GM19452 (cell line): ENCODE measurements at regions not wholly inside any gene's neighbourhood (a gene's known extent, or its start where the extent isn't known, plus 50 kb on each side); places are given as distances from the start of the nearest gene placed in this dataset.

Experiments used
- ATAC-seq: cut with Tn5 transposase; IDR thresholded peaks from one replicate; pipeline ENCODE4 v1.9.1; 2021; ENCODE audit not compliant: unreplicated experiment

DNA sequence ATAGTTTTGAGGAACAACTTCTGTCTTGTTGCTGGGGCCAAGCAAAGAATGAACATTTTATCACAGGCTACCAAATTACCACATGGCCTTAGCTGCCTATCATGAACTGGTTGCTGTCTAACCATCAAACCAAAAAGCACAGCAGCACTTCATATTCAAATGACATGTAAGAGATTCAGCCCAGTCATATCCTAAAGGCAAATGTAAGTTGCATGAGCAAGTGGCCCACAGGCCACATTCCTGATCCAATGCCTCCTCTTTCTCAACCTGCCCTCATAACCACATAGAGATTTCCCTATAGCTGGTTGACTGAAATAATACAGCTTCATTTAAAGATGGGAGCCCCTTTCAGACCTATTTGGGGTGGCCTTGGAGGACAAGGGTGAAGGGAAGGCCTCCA, 572.3 kb downstream of the IRS1 start:
- no peak for ATAC-seq

GRCh38 chr2:226223704-226224103, 575.9 kb downstream of the IRS1 start:
- no peak for ATAC-seq

DNA sequence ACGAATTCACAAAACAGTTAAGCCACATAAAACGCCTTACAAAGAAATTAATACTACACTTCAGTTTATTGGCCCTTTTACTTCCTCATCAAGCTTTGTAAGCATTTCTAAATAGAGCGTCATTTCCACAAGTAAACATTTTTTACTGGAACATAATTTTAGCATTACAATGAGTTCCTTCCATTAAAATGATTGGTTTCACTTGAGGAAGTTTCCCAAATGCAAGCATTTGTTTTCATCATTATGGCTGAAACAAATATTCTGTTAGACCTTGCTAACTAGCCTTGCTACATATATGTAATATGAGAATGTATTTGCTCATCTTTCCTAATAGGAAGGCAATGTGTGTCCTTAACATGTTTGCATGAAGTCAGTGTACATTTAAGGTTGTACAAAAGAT, 579.1 kb downstream of the IRS1 start:
- no peak for ATAC-seq

GRCh38 chr2:226217191-226217590, 582.4 kb downstream of the IRS1 start:
- no peak for ATAC-seq

DNA sequence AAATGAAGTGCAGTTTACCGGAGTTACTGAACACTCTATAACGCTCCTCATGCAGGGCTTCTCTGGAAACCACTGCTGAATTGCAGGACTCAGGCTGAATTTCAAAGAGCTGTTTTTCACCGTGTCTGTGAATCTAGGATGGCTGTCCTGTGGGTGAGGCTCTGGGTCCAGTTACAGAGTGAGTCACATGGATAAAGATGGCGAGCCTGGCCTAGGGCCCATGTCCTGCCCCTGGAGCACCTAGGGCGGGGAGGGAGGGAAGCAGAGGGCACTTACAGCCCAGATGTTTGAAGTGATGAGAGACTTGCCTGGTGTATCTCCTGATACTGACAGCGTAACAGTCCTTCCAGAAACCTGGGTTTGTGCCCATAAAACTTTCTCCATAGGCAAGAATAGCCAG, 583.0 kb downstream of the IRS1 start:
- no peak for ATAC-seq

GRCh38 chr2:226215902-226216503, 583.6 kb downstream of the IRS1 start:
- ATAC-seq, result peak; percentile 89

DNA sequence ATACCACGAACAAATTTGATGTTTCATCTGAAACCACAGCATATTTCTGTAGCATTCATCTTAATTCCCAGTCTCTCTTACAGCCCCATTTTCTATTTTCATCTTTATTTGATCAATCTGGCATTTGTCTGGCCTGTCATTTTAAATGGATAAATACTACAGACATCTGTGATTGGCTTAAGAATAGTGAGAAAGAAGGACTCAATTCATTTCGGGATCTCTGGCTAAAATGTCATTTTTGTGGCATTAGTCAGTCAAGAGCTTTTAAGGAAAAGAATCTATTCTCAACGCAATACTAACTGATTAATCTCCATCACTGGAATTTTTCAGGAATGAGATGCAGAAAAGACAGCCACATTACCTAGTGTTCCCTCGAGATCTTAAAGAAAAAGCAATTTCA, 585.9 kb downstream of the IRS1 start:
- no peak for ATAC-seq

DNA sequence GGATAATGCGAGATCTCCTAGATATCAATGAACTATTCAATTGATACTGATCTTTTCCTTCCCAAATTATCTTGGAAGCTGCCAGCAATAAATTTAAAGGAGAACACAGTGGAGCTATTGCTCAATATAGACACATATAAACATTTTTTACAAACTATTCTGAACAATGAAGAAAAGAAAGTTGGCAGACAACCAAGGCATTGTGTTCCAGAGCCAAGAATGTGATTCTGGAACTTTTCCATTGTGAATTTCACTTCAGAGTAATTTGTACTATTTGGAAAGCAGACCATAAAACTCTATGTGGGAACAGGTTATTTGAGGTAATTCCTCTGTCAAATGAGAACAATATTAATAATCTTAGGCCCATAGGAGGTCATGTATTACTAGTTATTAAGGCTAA, 588.2 kb downstream of the IRS1 start:
- no peak for ATAC-seq

- no peak for ATAC-seq
These were observed 590.9 kb downstream of the IRS1 start for GRCh38 chr2:226208726-226209125.

DNA sequence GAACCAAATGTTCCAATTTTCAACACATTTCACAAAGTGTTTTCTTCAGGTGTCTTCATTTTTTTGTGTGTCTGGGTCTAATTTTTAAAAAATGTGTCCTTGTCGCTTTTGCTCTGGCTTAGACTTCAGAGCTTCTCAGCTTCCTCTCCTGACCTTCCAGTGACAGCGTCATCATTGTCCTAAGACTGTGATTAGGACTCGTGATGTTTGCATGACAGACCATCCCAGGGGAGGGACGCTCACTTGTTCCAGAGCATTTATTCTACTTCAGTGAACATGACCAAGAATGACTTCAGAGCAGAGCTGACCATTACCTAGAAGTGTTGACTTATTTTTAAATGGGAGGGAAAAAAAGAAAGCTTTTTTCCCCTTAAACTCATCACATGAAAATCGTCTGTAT, 591.9 kb downstream of the IRS1 start:
- ATAC-seq, result no peak

DNA sequence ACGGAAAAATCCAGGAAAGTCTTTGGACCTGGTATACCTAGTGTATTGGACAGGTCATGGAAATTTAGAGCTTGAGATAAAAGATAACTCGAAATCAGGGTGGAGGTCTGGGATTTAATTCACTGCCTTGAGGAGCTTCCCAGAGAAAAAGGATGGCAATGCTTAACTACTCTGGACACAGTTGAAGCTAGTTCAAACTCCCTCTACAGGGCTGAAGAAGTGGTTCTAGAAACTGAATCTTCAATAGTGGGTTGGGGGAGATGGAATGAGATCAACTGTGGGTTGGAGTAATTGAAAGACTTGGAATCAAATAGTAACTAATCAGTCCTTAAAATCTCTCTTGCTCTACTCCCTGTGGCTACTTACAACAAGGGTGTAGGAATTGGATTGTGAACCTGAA, 600.1 kb downstream of the IRS1 start:
- ATAC-seq, result no peak

- no peak for ATAC-seq
These were observed 600.7 kb downstream of the IRS1 start for GRCh38 chr2:226198956-226199355.

- no peak for ATAC-seq
These were observed 609.0 kb downstream of the IRS1 start for GRCh38 chr2:226190479-226191252.

DNA sequence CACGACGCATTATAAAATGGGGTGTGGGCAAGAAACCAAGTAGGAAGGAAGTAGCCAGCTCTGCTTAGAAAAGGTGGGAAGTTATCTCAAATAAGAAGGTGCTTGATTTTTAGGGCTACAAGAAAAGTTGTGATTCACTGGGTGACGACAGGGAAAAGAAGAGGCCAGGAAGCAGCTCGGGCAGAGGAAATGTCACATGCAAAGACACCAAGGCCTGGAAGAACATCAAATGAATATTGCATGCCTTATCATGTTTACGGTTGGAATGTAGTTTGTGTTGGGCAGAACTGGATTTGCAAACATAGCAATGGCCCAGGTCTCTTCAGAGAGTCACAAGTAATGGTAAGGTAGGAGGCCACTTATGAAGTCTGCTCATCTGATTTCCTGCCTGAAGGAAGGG, 610.6 kb downstream of the IRS1 start:
- ATAC-seq, result no peak

DNA sequence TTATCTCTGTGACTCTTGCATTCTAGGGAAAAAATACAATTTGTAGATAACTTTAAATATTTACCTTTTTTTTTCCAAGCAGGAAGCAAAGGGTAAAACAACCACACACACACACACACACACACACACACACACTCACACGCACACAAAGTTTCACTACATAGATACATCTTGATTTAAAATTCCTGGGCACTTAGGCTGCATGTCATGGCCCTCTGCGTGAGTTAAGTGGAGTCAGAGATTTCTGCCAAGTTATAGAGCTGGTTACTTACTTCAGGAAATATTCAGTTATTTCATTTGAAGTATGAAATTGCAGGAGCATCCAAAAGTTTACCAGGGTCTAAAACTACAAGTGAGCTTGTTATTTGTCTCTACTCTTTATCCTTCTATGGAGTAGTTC, 612.0 kb downstream of the IRS1 start:
- ATAC-seq, result no peak

DNA sequence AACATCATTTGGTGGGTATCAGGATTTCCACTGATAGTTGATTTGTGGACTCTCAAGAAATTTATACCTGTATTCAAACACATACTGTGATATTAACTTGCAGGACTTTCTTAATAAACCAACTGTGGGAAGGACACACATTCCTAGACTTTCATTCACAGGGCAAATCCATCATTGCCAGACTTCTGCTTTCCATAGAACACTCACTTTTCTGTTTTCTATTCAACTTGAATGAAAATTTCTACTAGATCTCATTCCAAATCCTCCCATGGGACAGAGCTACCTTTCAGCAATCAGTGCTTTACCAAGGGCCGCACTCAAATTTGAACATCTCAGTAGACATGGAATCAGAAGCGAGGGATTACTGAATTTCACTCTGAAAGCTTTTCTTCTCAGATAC, 612.5 kb downstream of the IRS1 start:
- no peak for ATAC-seq

DNA sequence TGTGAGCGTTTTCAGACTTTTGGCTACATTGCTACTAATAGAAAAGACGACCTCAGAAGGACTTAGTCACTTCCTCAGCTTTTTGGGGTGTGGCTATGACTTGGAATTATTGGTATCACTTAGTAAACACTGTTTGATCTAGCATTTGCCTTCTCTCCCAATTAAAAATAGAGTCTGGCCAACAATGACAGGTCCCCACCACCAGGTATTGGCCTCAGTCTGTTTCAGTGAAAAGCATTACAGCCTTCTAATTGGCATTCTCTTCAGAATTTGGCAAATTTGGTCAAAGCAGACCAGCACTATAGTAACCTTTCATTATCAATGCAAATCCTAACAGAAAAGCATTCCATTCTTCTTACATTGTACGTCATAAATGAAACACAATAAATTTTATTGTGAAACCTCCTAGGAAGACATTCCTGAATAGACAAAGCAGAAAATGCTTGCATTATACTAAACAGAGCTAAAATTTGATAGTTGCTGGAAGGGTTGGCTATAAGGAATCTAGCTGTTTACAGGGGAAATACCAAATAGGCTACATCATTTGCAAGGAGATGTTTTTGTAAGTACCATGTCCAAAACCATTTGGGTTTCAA, 613.9 kb downstream of the IRS1 start:
- no peak for ATAC-seq

GRCh38 chr2:226184940-226185615, 614.5 kb downstream of the IRS1 start:
- ATAC-seq, result no peak

DNA sequence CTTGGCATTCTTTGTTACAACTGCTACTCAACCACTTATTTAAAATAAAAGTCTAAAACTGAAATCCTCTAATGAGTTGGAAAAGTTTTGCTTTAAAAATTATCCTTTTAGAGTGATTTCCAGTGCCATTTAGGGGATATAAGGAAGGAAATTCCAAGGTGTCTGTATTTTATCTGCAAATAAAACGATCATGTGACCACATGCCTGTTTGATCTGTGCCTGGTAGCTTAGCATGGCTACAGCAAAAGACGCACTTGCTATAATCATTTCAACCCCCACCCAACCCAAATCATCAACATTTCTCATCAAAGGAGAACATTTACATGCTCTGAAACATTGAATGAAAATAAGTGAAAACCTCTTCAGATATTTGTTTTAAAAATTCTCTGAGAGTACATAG, 615.1 kb downstream of the IRS1 start:
- ATAC-seq, result no peak

DNA sequence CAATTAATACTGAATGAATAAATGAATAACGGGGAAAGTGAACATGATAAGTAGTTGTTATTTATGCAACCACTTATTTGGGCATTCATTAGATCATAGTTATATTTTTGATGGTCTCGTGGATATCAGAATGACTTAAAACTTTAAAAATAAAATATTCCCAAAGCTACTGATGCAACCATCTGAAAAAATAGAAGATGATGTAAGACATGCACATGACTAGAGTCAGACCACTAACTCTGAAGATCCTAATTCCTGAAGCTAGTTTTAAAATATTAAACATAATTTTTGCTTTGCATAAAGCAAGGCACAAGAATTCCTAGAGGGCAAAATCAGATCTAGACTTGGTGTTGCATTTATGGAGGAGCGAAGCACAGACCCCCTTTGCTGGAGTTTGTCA, 616.1 kb downstream of the IRS1 start:
- ATAC-seq, result no peak

GRCh38 chr2:226183033-226183432, 616.6 kb downstream of the IRS1 start:
- ATAC-seq, result no peak

DNA sequence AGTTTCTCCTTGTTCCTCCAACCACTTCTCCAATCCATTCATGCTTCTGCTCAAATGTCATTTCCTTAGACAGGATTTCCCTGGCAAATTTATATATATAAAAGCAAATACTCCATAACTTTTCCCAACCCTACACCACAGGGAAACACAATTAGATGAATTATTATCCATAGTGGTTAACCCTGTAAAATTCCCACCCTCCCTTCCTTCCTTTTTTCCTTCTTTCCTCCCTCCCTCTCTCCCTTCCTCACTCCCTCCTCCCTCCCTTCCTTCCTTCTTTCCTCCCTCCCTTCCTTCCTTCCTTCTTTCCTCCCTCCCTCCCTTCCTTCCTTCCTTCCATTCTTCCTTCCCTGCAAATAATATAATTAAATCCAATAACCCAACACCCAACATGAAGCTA, 617.7 kb downstream of the IRS1 start:
- ATAC-seq, result no peak
